Loucy (cell line): ENCODE measurements at regions not wholly inside any gene's neighbourhood (a gene's known extent, or its start where the extent isn't known, plus 50 kb on each side); places are given as distances from the start of the nearest gene placed in this dataset.

Experiments
- H2AFZ ChIP-seq: fragments of 200-600 bp; sonication (generic); 2 replicates; pipeline ENCODE4 v1.6.0; 2016; ENCODE audit warnings: antibody characterized with exemption, mild to moderate bottlenecking, low read length, moderate library complexity
- H3F3A ChIP-seq: fragments of 200-600 bp; 2 replicates; pipeline ENCODE4 v1.6.0; 2016; ENCODE audit warnings: antibody characterized with exemption, low read depth, mild to moderate bottlenecking
- H3K27me3 ChIP-seq: fragments of 200-600 bp; sonication (generic); 2 replicates; pipeline ENCODE4 v1.6.1; 2014; ENCODE audit warnings: low read length, mild to moderate bottlenecking; ENCODE audit not compliant: insufficient read depth, poor library complexity, severe bottlenecking
- H3K36me3 ChIP-seq: fragments of 200-600 bp; sonication (generic); 2 replicates; pipeline ENCODE4 v1.6.1; 2016; ENCODE audit warnings: low read length; ENCODE audit not compliant: insufficient read depth
- H3K4me1 ChIP-seq: fragments of 200-600 bp; sonication (generic); 2 replicates; pipeline ENCODE4 v1.5.1; 2014; ENCODE audit warnings: low read length, mild to moderate bottlenecking; ENCODE audit not compliant: insufficient read depth, poor library complexity, severe bottlenecking
- H3K4me2 ChIP-seq: fragments of 200-600 bp; sonication (generic); 2 replicates; pipeline ENCODE4 v1.6.0; 2014; ENCODE audit warnings: antibody characterized with exemption, low read length, low read depth, mild to moderate bottlenecking; ENCODE audit not compliant: poor library complexity, severe bottlenecking
- H3K4me3 ChIP-seq: fragments of 200-600 bp; sonication (generic); 2 replicates; pipeline ENCODE4 v1.5.1; 2014; ENCODE audit warnings: low read length, mild to moderate bottlenecking, mixed read lengths; ENCODE audit not compliant: poor library complexity, severe bottlenecking
- H3K79me2 ChIP-seq: fragments of 200-600 bp; sonication (generic); 2 replicates; pipeline ENCODE4 v1.6.1; 2014; ENCODE audit warnings: low read length; ENCODE audit not compliant: insufficient read depth
- H3K9ac ChIP-seq: fragments of 200-600 bp; sonication (generic); 2 replicates; pipeline ENCODE4 v1.6.0; 2014; ENCODE audit warnings: mild to moderate bottlenecking, low read depth, low read length, moderate library complexity; ENCODE audit not compliant: poor library complexity, severe bottlenecking
- H3K9me2 ChIP-seq: fragments of 200-600 bp; sonication (generic); replicated peaks from 2 replicates; pipeline ENCODE4 v1.6.1; 2016; ENCODE audit warnings: low read depth, low read length, mixed read lengths
- H3K9me3 ChIP-seq: fragments of 200-600 bp; sonication (generic); 2 replicates; pipeline ENCODE4 v1.6.1; 2014; ENCODE audit warnings: mild to moderate bottlenecking, antibody characterized with exemption, low read length, low read depth; ENCODE audit not compliant: insufficient read depth
- H4K20me1 ChIP-seq: fragments of 200-600 bp; sonication (generic); 2 replicates; pipeline ENCODE4 v1.6.0; 2014; ENCODE audit warnings: antibody characterized with exemption, low read length, mild to moderate bottlenecking; ENCODE audit not compliant: insufficient read depth, poor library complexity, severe bottlenecking
- CTCF ChIP-seq: fragments of 200-600 bp; sonication (generic); conservative IDR thresholded peaks from 2 replicates; pipeline ENCODE4 v1.5.1; 2014; ENCODE audit warnings: mild to moderate bottlenecking, antibody characterized with exemption, low read length
- EZH2phosphoT487 ChIP-seq: fragments of 200-600 bp; IDR thresholded peaks from 2 replicates; pipeline ENCODE4 v1.6.1; 2018; ENCODE audit warnings: antibody characterized with exemption, mild to moderate bottlenecking, moderate library complexity, borderline replicate concordance

GRCh38 chr4:137213372-137214173, 318.7 kb downstream of the PCDH18 start:
- H3K9me2 ChIP-seq, result no peaks in the 10 kb centered on the region
- no peaks in the 10 kb centered on the region for H3F3A ChIP-seq
- H3K4me2 ChIP-seq, result no peak overlapping the region
- H3K79me2 ChIP-seq, result no peaks in the 10 kb centered on the region
- TF ChIP-seq EZH2phosphoT487, result no peak
- no peak for TF ChIP-seq CTCF
- H2AFZ ChIP-seq, result no peak overlapping the region
- H3K9ac ChIP-seq, result no peak overlapping the region
- no peaks in the 10 kb centered on the region for H4K20me1 ChIP-seq
- no peak overlapping the region for H3K4me3 ChIP-seq
- no peaks in the 10 kb centered on the region for H3K4me1 ChIP-seq
- H3K9me3 ChIP-seq, result no peaks in the 10 kb centered on the region
- H3K36me3 ChIP-seq, result no peaks in the 10 kb centered on the region
- H3K27me3 ChIP-seq, result no peaks in the 10 kb centered on the region

- TF ChIP-seq CTCF (no peak), EZH2phosphoT487 (no peak)
- no peaks in the 10 kb centered on the region for H3K36me3 ChIP-seq
These were observed 319.7 kb downstream of the PCDH18 start for GRCh38 chr4:137212601-137213000.

GRCh38 chr4:137209240-137209639, 323.1 kb downstream of the PCDH18 start:
- Histone ChIP-seq H3K9me3 (no peaks in the 10 kb centered on the region), H2AFZ (no peak overlapping the region), H3K4me2 (no peak overlapping the region), H3K27me3 (no peaks in the 10 kb centered on the region), H3K9ac (no peak overlapping the region), H3K4me1 (no peaks in the 10 kb centered on the region), H3F3A (no peaks in the 10 kb centered on the region), H3K79me2 (no peaks in the 10 kb centered on the region), H3K36me3 (no peaks in the 10 kb centered on the region), H3K9me2 (no peaks in the 10 kb centered on the region), H4K20me1 (no peaks in the 10 kb centered on the region), H3K4me3 (no peak overlapping the region)
- no peak for TF ChIP-seq EZH2phosphoT487

More at GRCh38 chr4:137212601-137213000, 319.7 kb downstream of the PCDH18 start:
- no peaks in the 10 kb centered on the region for H3K4me1 ChIP-seq
- H3K9me3 ChIP-seq, result no peaks in the 10 kb centered on the region
- no peak overlapping the region for H3K4me3 ChIP-seq
- H3K9me2 ChIP-seq, result no peaks in the 10 kb centered on the region
- no peaks in the 10 kb centered on the region for H3K27me3 ChIP-seq
- H4K20me1 ChIP-seq, result no peaks in the 10 kb centered on the region
- H3K79me2 ChIP-seq, result no peaks in the 10 kb centered on the region
- H3K9ac ChIP-seq, result no peak overlapping the region
- no peaks in the 10 kb centered on the region for H3F3A ChIP-seq
- no peak overlapping the region for H2AFZ ChIP-seq
- H3K4me2 ChIP-seq, result no peak overlapping the region

- TF ChIP-seq CTCF, result no peak
- no peak for TF ChIP-seq EZH2phosphoT487
- Histone ChIP-seq H3K4me3 (no peak overlapping the region), H3F3A (no peaks in the 10 kb centered on the region), H3K79me2 (no peaks in the 10 kb centered on the region), H3K9me2 (no peaks in the 10 kb centered on the region), H3K27me3 (no peaks in the 10 kb centered on the region), H3K4me2 (no peak overlapping the region), H2AFZ (no peak overlapping the region), H3K36me3 (no peaks in the 10 kb centered on the region), H4K20me1 (no peaks in the 10 kb centered on the region), H3K9me3 (no peaks in the 10 kb centered on the region), H3K4me1 (no peaks in the 10 kb centered on the region), H3K9ac (no peak overlapping the region)
These were observed 325.5 kb downstream of the PCDH18 start for GRCh38 chr4:137206781-137207180.
